ENCODE measurements at regions not wholly inside any gene's neighbourhood (a gene's known extent, or its start where the extent isn't known, plus 50 kb on each side); places are given as distances from the start of the nearest gene placed in this dataset.

GRCh38 chr10:105969884-105970377 is 1194.6 kb downstream of the SORCS1 start:
- DNase-seq = no peak

- no peak for DNase-seq
These were observed 1195.8 kb downstream of the SORCS1 start for GRCh38 chr10:105968666-105969065.

- no peak for DNase-seq
These were observed 1197.2 kb downstream of the SORCS1 start for GRCh38 chr10:105967256-105967655.

GRCh38 chr10:105965141-105965540 is 1199.4 kb downstream of the SORCS1 start:
- DNase-seq = no peak

DNA sequence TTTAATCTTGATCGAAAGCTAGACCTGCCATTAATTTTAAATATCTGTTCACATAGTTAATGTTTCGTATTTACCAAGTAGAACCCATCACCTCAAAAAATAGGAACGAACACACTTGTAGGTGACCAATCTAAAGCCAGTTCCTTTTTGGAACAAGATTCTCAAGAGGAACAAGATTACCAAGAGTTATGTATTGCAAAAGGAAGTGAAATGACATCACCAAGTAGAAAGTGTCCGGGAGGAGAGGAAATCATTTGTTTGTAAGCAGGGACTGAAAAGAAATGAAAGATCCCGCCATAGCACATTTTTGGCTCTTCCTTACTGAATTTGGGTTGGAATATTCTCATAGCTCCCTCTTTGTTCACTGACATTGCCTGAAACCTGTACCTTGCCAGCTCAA is 1200.5 kb downstream of the SORCS1 start:
- DNase-seq = no peak

DNA sequence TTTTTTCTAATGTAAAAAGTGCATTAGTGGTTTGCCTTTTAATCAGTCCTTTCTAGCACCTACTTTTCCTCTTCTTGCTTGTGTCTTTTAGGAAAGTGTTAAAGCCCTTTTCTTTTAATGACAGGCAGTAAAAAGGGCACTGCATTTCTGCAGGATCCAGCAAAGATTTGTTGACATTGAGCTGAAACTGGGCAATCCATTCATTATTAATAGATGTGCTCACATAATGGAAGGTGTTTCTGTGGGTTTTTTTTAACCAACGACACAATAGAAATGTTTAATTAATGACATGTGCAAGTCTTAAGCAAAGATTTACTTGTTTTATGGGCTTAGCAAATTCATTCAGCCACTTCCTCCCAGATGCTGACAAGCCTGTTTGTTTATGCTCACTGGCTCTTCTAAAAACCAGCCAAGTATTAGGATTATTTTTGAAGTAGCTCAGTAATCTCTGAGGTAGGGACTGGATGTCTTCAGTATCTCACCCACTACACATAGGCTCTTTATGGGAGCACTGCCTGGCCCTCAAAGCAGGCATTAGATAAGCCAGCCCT is 1201.1 kb downstream of the SORCS1 start:
- no peak for DNase-seq

- no peak for DNase-seq
These were observed 1208.0 kb downstream of the SORCS1 start for GRCh38 chr10:105956550-105956949.

DNA sequence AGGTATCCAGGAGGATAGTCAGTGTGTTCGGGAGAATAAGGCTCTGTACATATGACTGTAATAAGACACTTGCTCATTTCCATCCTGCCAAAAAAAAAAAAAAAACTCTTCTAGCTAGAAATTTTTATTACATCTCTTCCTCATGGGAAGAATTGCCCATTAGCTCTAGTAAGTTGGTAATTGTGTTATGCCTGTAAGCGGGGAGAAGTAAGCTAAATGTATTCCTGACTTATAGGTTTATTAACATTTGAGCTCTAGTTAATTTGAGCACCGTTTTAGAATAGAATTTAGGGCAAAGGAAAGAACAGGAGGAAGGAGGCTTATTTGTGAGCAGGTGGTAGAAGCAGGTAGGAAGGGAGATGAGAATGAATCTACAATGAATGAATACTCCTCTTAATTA is 1210.6 kb downstream of the SORCS1 start:
- DNase-seq = no peak

- DNase-seq = no peak
These were observed 1211.5 kb downstream of the SORCS1 start for GRCh38 chr10:105953056-105953455.

- DNase-seq = no peak
These were observed 1212.4 kb downstream of the SORCS1 start for GRCh38 chr10:105952153-105952552.

GRCh38 chr10:105950410-105950809 is 1214.1 kb downstream of the SORCS1 start:
- peak; percentile 78 for DNase-seq

DNA sequence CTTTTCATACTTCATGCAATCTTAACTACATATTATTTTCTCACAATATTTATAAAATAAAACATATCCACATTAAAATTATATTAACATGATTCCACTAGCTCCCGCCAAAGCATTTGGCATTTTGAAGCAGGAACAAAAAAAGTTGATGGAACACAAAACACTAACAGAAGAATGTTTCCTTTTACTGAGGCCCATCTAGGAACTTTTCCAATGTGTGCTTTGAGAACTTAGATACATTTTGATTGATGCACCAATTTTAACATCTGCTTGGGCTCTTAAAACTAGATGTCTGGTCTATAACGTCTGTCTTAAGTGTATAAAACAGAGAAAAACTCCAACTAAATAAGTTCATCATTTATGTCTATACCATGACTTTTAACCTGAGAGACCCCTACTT is 1214.8 kb downstream of the SORCS1 start:
- no peak for DNase-seq

DNA sequence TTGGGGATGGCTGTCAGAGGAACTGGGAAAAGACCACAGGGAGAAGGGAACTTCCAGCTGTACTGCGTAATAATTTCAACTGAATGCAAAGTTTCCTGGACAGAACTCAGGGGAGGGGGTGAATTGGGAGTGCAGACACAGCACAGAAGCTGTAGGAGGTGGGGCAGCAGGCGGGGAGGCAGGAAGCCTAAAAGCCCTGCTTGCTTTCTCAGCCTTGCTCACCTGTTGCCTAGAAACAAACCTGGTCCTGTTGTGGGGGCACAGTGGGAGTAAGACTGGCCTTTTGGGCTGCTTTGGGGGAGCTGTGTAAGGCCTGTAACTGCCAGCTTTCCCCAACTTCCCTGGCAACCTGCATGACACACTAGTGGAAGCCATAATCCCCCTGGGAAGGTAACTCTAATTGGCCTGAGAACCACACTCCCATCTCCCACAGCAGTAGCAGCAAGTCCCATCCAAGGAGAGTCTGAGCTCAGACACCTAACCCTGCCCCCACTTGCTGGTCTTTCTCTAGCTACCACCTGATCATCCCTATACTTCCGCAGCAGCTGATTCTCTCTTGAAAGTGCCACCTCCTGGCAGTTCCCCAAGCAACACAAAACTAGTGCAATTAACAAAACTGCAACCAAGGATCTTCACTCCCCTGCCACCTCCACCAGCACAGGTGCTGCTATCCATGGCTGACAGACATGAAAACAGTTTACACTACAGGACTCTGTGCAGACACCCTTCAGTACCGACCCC is 1239.3 kb downstream of the SORCS1 start:
- DNase-seq = no peak

DNA sequence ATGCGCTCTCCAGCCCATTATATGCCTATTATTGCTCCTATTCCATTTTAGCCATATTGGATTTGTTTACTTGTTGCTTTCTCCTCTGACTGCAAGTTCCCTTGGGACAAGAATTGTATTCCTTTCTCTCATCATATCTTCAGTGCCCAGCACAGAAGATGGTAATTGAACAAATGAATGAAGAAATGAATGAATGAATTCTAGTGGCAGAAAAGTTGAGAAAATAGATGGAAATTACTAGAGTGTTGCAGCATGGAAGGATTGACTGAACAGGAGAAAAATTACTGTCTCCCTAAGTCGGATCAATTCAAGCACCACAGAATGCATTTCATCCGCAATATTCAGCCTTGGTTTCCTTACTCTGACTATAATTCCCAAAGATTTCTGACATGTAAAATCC is 1243.2 kb downstream of the SORCS1 start:
- DNase-seq = no peak

DNA sequence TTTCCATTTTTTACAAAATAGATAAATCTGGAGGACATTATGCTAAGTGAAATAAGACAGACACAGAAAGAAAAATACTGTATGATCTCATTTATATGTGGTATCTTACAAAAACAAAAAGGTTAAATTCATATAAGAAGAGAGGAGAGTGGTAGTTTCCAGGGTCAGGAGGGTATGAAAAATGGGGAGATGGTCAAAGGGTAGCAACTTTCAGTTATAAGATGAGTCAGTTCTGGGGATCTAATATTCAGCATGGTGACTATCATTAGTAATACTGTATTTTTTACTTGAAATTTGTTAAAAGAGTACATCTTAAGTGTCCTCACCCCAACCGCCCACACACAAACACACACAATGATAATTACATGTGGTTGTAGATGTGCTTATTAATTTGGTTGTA is 1250.1 kb downstream of the SORCS1 start:
- no peak for DNase-seq

GRCh38 chr10:105908701-105909100 is 1255.8 kb downstream of the SORCS1 start:
- DNase-seq = no peak

GRCh38 chr10:105885495-105885894 is 1244.4 kb downstream of the SORCS3 start:
- no peak for DNase-seq

- DNase-seq = no peak
These were observed 1238.3 kb downstream of the SORCS3 start for GRCh38 chr10:105879401-105879800.

DNA sequence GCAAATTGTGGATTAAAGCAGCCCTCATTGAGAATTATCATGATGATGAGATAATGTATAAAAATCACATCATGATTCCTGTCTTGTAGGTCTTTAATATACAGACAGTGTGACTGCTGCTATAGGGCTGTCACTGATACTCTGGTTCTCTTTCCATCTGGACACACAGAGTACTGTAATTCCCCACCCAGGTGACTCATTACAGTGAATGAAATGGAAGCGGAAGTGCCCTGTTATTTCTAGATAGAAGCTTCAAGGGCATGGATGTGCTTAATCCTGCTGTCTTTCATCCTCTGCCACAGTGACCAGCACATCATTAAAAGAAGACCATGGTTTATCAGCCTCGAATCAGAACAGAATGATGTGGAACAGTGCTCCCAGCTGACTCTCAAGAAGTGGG is 1234.0 kb downstream of the SORCS3 start:
- no peak for DNase-seq

DNA sequence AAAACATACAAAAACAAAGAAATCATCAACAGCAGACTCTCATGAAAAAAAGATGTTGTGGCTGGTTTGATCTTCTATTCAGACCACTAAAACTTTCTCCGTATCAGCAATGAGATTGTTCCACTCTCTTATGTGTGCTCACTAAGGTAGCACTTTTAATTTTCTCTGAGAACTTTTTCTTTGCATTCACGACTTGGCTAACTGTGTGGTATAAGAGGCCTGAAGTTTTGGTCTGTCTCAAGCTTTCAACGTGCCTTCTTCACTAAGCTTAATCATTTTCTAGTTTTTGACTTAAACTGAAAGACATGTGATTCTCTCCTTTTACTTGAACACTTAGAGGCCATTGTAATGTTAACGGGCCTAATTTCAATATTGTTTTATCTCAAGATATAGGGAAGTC is 1231.6 kb downstream of the SORCS3 start:
- DNase-seq = no peak

DNA sequence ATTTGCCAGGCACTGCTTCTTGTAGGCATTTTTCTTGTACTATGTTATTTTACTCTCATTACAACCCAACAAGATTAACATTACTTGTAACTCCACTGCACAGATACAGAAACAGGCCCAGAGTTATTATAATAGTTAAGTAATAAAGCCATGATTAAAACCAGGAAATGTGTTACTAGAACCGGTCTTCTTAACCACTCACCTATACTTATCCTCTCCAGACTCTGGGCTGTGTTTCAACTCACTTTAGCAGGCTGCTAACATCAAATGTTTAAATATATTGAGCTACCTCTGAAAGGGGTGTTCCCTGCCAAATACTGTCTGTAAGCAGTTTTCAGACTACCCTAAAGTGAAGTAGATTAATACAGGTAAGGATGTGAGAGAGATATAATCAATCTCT is 1227.8 kb downstream of the SORCS3 start:
- DNase-seq = no peak

DNA sequence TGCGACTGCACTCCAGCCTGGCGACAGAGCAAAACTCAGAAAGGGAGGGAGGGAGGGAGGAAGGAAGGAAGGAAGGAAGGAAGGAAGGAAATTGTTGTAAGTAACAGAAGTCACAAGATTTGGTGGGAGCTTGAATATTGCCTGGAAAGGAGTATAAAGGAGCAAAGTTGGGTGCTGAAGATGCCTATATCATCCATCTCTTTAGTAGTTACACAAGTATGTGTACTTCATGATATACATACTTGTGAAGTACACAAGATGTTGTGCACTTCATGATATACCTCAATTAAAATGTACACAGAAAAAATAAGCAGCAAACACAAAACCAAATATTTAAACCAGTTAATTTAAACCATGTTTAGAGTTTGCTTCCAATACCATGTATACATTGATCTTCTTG is 1223.8 kb downstream of the SORCS3 start:
- no peak for DNase-seq

GRCh38 chr10:105857268-105858264 is 1216.5 kb downstream of the SORCS3 start:
- no peak for DNase-seq

- DNase-seq = no peak
These were observed 1214.7 kb downstream of the SORCS3 start for GRCh38 chr10:105855791-105856190.
